ENCODE measurements at regions not wholly inside any gene's neighbourhood (a gene's known extent, or its start where the extent isn't known, plus 50 kb on each side); places are given as distances from the start of the nearest gene placed in this dataset.
A peak's percentile ranks its signal among the peaks of the same experiment; 100 is the strongest.

DNA sequence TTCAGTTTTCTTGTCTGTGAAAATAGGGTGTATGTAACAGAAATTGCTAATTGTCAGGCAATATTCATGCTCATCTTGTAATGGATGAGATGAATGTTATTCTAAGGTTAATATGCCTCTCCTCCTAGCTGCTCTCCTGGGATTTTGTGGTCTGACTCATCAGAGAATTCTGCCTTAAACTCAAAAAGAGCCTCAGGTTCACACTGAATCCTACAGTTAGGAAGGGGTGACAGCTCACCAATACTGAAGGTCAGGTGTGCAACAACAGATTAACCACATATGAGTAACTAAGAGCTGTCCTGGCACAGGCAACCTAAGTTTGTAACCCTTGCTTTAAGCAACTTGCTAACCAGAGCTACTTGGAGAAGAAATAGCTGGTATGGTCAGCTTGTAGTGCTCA is 197.7 kb downstream of the SPATA18 start:
- no peak overlapping the region for H3K27ac Mint-ChIP-seq
- peaks cover 7% of the 10 kb centered on the region for H3K9me3 Mint-ChIP-seq
- no peak overlapping the region for H3K4me3 Mint-ChIP-seq
- no peak for ATAC-seq
- H3K27me3 Mint-ChIP-seq = no peaks in the 10 kb centered on the region
- no peaks in the 10 kb centered on the region for H3K4me1 Mint-ChIP-seq
- no peaks in the 10 kb centered on the region for H3K36me3 Mint-ChIP-seq

DNA sequence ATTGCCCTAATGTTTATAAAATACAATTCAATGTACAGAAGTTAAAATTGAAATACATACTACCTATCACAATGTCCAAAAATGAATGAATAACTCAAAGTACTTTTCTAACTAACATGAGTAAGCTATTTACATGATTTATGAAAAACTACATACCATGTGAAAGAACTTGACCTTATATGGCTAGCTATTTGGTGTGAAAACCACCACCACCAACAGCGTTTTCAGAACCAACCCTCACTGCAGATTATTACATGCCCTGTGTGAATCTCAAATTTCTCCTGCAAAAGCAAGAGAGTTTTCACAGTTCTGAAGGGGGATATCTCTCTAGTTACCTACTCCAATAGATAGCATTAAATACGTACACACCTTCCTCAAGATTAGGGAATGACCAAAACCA is 198.5 kb downstream of the SPATA18 start:
- H3K9me3 Mint-ChIP-seq = peaks cover 7% of the 10 kb centered on the region

DNA sequence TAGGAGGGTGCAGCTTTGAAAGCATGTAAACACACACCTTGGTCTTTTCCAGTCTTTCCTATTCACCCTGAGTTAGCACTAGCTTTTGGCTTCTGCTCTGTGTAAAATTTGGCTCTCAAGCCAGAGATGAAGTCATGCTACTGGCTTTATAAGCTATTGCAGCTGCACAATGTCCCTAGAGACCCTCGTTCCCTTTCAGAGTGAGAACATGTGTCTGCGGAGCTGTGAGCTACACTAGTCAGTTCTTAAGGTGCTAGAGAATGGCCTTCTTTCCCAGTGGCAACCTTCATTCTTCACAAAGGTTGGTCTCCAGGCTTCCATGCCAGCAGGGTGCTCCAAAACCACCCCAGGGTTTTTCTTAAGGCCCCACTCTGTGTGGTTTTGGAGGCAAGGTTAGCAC is 199.1 kb downstream of the SPATA18 start:
- Mint-ChIP-seq H3K4me1 (no peaks in the 10 kb centered on the region), H3K27me3 (no peaks in the 10 kb centered on the region), H3K27ac (no peak overlapping the region), H3K36me3 (no peaks in the 10 kb centered on the region), H3K9me3 (peaks cover 7% of the 10 kb centered on the region), H3K4me3 (no peak overlapping the region)
- no peak for ATAC-seq

More for the DNA sequence above, 198.5 kb downstream of the SPATA18 start:
- no peaks in the 10 kb centered on the region for H3K27me3 Mint-ChIP-seq
- H3K4me1 Mint-ChIP-seq = no peaks in the 10 kb centered on the region
- no peak overlapping the region for H3K27ac Mint-ChIP-seq
- H3K36me3 Mint-ChIP-seq = no peaks in the 10 kb centered on the region
- no peak for ATAC-seq
- H3K4me3 Mint-ChIP-seq = no peak overlapping the region

DNA sequence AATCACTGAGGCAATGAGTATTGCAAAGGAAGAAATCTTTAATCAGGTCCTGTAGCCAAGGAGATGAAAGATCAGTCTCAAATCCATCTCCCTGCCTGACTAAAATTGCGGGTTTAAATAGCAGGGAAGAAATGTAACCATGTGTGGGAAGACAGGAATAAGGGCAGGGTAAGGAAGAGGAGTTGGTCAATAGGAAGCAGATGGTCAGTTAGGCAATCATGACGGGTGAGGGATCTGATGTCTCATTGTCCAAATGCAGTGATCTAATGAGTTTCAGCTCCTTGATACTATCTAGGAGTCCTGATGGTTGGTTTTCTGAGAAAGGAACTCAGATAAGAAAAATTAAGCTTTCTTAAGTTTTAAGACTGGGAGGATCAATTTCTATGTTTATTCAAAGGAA is 200.8 kb downstream of the SPATA18 start:
- Mint-ChIP-seq H3K4me1 (no peaks in the 10 kb centered on the region), H3K27ac (no peak overlapping the region), H3K4me3 (no peak overlapping the region), H3K9me3 (peaks cover 7% of the 10 kb centered on the region), H3K36me3 (no peaks in the 10 kb centered on the region), H3K27me3 (no peaks in the 10 kb centered on the region)
- ATAC-seq = no peak

DNA sequence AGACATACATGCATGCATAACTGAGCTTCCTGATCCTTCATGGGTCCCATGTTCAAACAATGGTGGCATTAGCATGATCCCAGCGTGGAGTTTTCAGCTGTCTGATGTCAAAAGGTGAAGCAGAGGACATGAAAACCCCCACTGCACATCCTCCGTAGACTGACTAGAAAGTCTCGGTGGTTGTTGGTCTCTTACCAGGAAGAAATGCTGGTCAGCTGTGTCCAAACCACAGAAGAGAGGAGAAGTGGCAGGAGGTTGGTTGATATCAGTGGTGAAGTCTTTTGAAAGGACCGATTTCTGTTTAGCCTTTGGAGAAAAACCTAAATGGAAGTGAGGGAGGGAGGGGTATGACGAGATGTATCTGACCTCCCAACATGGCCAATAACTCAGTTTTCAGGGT is 201.9 kb downstream of the SPATA18 start:
- no peak for ATAC-seq
- peaks cover 7% of the 10 kb centered on the region for H3K9me3 Mint-ChIP-seq
- H3K27ac Mint-ChIP-seq = no peak overlapping the region
- H3K36me3 Mint-ChIP-seq = no peaks in the 10 kb centered on the region
- no peaks in the 10 kb centered on the region for H3K4me1 Mint-ChIP-seq
- no peaks in the 10 kb centered on the region for H3K27me3 Mint-ChIP-seq
- no peak overlapping the region for H3K4me3 Mint-ChIP-seq

DNA sequence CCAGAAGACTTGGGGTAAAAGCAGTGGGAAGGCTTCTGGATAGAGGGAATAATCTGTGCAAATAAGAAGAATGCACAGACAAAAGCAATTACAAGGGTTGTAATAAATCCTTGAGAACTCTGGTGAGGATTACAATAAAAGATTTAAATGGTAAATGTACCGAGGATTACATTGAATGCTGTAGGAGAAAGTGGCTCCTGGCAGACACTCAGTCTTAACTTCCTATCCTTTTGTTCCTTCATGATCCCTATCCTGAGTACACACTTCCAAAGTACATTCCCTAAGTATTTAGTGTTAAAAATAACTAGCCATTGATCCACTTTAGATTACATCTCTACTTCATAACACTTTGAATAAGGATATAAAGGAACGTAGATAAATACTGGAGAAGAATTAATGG is 205.4 kb downstream of the SPATA18 start:
- Mint-ChIP-seq H3K36me3 (no peaks in the 10 kb centered on the region), H3K4me1 (no peaks in the 10 kb centered on the region), H3K4me3 (no peak overlapping the region), H3K27ac (no peak overlapping the region), H3K9me3 (peaks cover 4% of the 10 kb centered on the region), H3K27me3 (no peaks in the 10 kb centered on the region)
- ATAC-seq = no peak

DNA sequence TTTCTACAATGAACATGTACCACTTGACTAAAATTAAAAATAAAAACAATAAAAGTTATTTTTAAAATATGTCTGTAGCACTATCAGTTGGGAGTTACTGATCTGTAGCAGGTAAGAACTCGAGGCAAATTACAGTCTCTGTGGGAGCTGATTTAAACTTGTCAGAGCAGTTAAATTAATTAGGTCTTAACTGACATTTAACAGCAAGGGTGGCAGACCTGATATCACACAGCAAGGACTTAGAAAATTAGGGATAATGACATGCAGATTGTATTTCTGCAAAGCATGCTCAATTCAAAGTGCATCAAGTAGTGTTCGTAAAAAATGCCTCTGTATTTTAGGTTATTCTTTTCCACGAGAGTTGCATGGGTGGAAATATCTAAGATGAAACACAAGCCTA is 208.9 kb downstream of the SPATA18 start:
- no peak overlapping the region for H3K27ac Mint-ChIP-seq
- no peaks in the 10 kb centered on the region for H3K36me3 Mint-ChIP-seq
- H3K4me1 Mint-ChIP-seq = no peaks in the 10 kb centered on the region
- H3K4me3 Mint-ChIP-seq = no peak overlapping the region
- H3K27me3 Mint-ChIP-seq = no peaks in the 10 kb centered on the region
- no peak for ATAC-seq
- no peaks in the 10 kb centered on the region for H3K9me3 Mint-ChIP-seq

DNA sequence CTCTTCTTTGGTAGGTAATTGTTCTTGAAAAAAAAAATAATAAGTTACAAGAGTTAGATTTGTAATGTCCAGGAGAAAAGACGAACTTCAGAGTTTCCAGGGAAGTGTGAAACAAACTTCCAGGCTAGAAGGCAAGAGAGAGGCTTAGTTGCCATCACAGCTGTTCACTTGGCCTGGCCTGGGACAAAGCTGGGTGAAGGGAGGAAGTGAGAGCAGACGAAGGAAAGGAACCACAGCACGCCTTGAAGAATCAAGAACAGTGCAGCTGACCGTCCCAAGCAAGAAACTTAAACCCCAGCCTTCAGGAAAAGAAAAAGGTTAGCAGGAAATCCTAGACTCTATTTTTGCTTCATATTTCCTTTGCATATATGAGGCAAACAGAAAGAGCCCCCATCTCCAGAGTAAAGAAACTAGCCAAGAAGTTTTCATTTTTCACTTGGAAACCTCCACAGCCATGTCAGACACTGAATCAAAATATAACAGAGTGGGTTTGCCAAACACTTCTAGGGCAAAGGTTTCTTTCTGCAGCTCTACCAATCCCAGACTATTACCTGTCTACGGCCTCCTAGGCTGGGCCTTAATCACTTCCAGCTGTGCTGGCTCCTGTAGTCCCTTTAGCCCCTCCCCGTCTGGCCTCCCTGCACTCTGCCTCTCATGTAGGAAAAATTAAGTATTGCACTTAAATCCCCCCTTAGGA is 209.6 kb downstream of the SPATA18 start:
- Mint-ChIP-seq H3K36me3 (no peaks in the 10 kb centered on the region), H3K27me3 (no peaks in the 10 kb centered on the region), H3K9me3 (no peaks in the 10 kb centered on the region), H3K4me1 (no peaks in the 10 kb centered on the region), H3K27ac (no peak overlapping the region), H3K4me3 (no peak overlapping the region)
- ATAC-seq = no peak

DNA sequence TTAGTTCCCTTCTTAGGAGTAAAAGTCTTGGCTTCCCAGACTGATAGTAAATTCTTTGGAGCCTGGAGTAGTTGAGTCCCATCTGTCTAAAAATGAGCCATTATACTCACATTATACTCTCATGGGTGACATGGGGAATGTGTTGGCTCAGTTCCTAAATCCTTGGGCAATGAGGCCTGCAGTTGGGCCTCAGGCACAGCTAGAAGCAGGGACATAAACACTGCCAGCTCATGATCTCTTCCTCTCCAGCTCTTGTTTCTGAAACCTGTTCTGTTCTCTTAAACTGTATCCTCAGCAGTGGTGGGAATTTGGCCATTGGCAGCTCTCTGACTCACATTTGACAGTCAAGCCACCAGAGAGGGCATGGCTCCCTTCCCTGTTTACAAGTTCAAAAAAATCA is 212.5 kb downstream of the SPATA18 start:
- Mint-ChIP-seq H3K27me3 (no peaks in the 10 kb centered on the region), H3K9me3 (no peaks in the 10 kb centered on the region), H3K4me1 (no peaks in the 10 kb centered on the region), H3K4me3 (no peak overlapping the region), H3K27ac (no peak overlapping the region), H3K36me3 (no peaks in the 10 kb centered on the region)
- ATAC-seq = no peak

DNA sequence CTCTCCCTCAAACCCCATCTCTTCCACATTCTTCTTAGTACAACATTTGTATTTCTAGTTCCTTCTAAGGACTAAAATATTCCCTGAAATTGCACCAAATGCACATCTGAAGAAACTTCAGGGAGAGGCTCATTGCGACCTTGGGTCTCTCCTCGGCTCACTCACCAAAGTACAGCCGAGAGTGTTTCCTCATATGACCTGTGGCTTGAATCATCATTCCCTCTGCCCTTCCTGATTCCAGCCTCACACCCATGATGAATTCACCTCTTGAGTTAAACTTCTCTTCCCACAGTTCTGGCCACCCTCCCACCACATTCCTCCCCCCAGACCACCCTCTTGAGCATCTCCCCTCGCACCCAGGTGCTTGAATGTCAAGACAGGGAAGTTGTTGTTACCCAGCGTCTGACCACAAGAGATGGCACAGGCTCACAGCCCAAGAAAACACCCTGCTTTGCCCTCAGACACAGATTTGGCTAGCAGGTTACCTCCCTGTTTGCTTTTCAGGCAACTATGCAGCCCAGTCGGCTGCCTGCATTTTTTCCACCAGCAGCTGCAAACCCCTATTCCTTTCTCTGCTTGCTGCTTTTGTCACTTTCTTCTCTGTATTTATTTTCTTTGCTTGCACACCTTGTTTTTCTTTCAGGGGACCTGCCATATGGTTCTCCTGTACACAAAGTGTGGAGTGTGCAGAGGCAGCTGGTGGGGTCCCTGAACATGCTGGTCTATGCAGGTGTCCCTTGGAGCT is 214.8 kb downstream of the SPATA18 start:
- Mint-ChIP-seq H3K4me3 (no peak overlapping the region), H3K36me3 (no peaks in the 10 kb centered on the region), H3K27me3 (no peaks in the 10 kb centered on the region), H3K4me1 (no peaks in the 10 kb centered on the region), H3K9me3 (no peaks in the 10 kb centered on the region), H3K27ac (no peak overlapping the region)
- no peak for ATAC-seq

DNA sequence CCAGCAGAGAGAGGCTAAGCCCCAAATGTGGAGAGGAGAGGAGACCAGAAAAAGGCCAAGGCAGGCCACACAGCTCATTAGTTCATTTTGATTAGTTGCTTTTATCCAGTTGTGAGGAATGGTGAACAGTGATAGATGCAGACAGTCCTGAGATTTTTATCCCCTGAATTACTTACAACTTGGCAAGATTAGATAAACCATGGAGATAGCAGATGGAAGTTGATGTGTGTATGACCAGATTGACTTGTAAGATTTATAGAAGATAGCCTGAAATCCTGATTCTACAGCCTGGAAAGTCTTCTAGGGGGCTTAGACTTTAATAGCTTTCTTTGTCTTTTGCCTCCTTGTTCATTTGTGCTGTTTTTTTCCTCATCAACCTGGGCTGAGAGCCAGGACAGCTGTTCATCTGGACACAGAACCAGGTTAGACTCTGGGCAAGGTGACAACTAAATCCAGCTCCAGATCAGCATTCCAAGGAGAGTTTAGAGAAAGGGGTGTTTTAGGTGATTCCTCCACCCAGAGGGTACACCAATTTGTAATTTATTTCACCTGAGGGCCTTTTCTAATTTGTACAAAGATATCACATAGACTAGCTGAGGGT is 215.5 kb downstream of the SPATA18 start:
- H3K36me3 Mint-ChIP-seq = no peaks in the 10 kb centered on the region
- no peaks in the 10 kb centered on the region for H3K4me1 Mint-ChIP-seq
- no peaks in the 10 kb centered on the region for H3K9me3 Mint-ChIP-seq
- no peak overlapping the region for H3K4me3 Mint-ChIP-seq
- no peak overlapping the region for H3K27ac Mint-ChIP-seq
- no peak for ATAC-seq
- no peaks in the 10 kb centered on the region for H3K27me3 Mint-ChIP-seq

DNA sequence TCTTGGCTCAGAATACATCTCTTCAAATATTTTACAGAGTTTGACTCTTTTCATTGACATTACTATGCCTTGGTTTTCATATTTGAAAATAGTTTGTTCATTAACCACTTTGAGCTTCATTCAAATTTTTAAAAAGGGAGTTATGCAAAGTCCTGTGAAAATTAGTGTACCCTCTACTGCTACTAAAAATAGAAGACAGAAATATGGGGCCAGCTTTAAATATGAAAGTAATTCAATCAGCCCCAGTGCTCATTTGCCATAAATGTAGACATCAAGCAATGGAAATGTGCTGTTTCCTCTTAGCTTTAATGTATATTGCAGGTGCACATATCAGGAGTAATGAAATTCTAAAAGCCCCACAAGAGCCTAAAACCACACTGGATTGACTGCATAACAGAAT is 218.7 kb downstream of the SPATA18 start:
- no peak for ATAC-seq
- no peaks in the 10 kb centered on the region for H3K4me1 Mint-ChIP-seq
- H3K36me3 Mint-ChIP-seq = no peaks in the 10 kb centered on the region
- H3K4me3 Mint-ChIP-seq = no peak overlapping the region
- peaks cover 12% of the 10 kb centered on the region for H3K9me3 Mint-ChIP-seq
- no peaks in the 10 kb centered on the region for H3K27me3 Mint-ChIP-seq
- H3K27ac Mint-ChIP-seq = no peak overlapping the region

DNA sequence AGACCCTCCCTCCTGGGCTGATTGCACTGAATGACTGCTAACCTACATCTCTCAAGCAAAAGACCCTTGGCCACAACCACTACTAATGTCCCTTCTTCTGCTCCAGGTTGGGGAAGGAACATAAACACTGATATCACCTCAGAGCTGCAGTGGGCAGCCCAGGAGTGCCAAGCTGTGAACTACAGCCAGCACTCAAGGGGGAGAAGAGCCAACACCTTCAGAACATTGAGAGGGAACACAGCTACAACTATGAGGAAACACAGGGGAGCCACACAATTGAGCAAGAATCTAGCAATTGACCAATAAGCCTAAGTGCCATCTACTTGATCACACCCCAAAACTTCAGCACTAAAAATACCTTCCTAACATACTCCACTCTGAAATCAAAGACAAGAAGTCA is 222.8 kb downstream of the SPATA18 start:
- no peaks in the 10 kb centered on the region for H3K27me3 Mint-ChIP-seq
- H3K9me3 Mint-ChIP-seq = peaks cover 21% of the 10 kb centered on the region
- H3K4me3 Mint-ChIP-seq = no peak overlapping the region
- H3K4me1 Mint-ChIP-seq = no peaks in the 10 kb centered on the region
- no peaks in the 10 kb centered on the region for H3K36me3 Mint-ChIP-seq
- H3K27ac Mint-ChIP-seq = no peak overlapping the region
- no peak for ATAC-seq

DNA sequence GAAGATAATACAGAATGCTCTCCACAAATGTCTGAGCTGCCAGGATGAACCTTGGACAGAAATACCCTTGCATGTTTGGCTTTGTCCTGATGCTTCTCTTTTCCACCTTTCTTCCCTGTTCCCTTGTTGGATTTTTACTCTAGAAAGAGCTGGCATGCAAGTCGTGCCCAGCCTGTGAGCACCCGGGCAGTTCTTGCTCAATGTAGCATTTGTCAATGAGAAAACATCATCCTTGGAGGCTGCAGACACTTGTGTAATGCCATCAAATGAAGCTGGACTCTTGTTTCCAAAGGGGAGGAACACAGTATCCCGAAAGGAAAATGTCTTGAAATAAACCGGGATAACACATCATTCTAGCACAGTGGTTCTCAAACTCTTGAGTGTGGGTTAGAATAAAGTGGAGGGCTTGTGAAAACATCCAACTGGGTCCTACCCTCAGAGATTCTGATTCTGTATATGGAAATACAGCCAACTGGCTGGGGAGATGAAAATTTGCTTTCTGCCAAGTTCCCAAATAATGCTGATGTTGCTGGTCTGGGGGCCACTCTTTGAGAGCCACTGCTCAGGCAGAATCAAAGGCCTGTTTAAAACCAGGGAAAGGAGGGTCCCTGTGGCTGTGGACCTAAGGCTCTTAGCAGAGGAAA is 237.2 kb downstream of the SPATA18 start:
- Mint-ChIP-seq H3K27ac (no peak overlapping the region), H3K27me3 (no peaks in the 10 kb centered on the region), H3K4me3 (no peak overlapping the region), H3K9me3 (no peaks in the 10 kb centered on the region), H3K36me3 (no peaks in the 10 kb centered on the region), H3K4me1 (no peaks in the 10 kb centered on the region)
- ATAC-seq = no peak

DNA sequence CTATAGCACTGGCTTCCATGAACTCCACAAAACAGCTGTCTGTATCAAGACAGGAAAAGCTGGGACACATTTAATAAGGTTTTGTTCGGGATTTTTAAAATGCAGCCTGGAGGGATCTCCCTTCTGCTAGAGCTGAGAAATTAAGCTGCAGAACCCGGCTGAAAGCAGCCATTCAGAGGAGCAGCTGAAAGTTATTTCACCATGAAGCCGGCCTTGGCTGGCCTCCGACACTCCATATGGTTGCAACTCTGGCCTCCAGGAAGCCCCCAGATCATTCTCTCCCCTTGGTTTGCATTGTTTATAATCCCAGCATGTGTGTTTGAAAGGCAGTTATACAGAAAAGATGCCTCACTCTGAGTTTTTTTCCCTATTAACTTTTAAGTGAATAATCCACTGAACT is 239.4 kb downstream of the SPATA18 start:
- Mint-ChIP-seq H3K27me3 (no peaks in the 10 kb centered on the region), H3K27ac (no peak overlapping the region), H3K9me3 (no peaks in the 10 kb centered on the region), H3K36me3 (no peaks in the 10 kb centered on the region), H3K4me1 (no peaks in the 10 kb centered on the region), H3K4me3 (no peak overlapping the region)
- ATAC-seq = no peak

DNA sequence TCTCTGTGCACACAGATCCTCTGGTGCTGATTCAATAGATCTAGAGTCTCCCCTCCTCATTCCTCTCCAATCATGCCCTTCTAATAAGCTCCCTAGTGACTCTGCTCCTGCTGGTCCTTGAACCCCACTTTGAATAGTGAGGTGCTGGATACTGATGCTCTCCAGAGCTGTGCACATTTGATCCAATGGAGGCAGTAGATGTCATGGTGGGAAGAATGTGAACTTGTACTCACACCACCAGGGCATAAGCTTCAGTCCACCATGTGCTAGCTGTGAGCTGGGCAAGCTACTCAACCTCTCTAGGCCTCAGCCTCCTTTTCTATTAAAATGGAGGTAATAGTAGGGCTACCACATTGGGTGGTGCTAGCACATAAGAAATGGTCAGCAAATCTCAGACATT is 241.1 kb downstream of the SPATA18 start:
- Mint-ChIP-seq H3K4me1 (no peaks in the 10 kb centered on the region), H3K9me3 (no peaks in the 10 kb centered on the region), H3K36me3 (no peaks in the 10 kb centered on the region), H3K4me3 (no peak overlapping the region), H3K27me3 (no peaks in the 10 kb centered on the region), H3K27ac (no peak overlapping the region)
- ATAC-seq = peak; percentile 38

Data from stimulated activated memory B cell treated with anti-CD40 and anti-IgM and Interleukin-4, amounts not matched to agents 10 μg/mL and 1 μg/mL and 100 μg/mL, for 72 hours (primary cell).